Activated CD8-positive, alpha-beta T cell treated with anti-CD3 and anti-CD28 coated beads, Interleukin-2, amount 10 ng/mL, durations not matched to agents 7 days and 5 days (primary cell): ENCODE measurements at regions not wholly inside any gene's neighbourhood (a gene's known extent, or its start where the extent isn't known, plus 50 kb on each side); places are given as distances from the start of the nearest gene placed in this dataset.
"Not testable (repeated sequence)": the region's sequence is repeated elsewhere in the genome, so short reads cannot be mapped to it uniquely, and the experiment has no call there.

ENCODE experiments used
- ATAC-seq: fragments of 150-1000 bp; cut with Tn5 transposase; one replicate; pipeline ENCODE4 v1.10.0; 2021; ENCODE audit warnings: moderate library complexity
- CTCF ChIA-PET: fragments of 350-600 bp; sonication (Branson Sonifier 250); formaldehyde crosslinking; loops from one replicate; lab custom pipeline; 2021; ENCODE audit warnings: antibody characterized with exemption; lab: Charles Lee
- POLR2A ChIA-PET: fragments of 350-600 bp; sonication (Branson Sonifier 250); formaldehyde crosslinking; loops from one replicate; lab custom pipeline; 2021; ENCODE audit warnings: antibody characterized with exemption; lab: Charles Lee
- DNase-seq: peaks from one replicate; pipeline ENCODE4 v3.0.0-alpha.2; 2020
- H3K27ac Mint-ChIP-seq: one replicate; pipeline ENCODE4 v1.8.0; 2021; ENCODE audit warnings: mild to moderate bottlenecking, mixed read lengths
- H3K27me3 Mint-ChIP-seq: one replicate; pipeline ENCODE4 v1.8.0; 2021; ENCODE audit warnings: low read depth, mixed read lengths
- H3K36me3 Mint-ChIP-seq: one replicate; pipeline ENCODE4 v1.8.0; 2021; ENCODE audit warnings: low read depth, mixed read lengths
- H3K4me1 Mint-ChIP-seq: one replicate; pipeline ENCODE4 v1.8.0; 2021; ENCODE audit warnings: low read depth, mixed read lengths
- H3K4me3 Mint-ChIP-seq: one replicate; pipeline ENCODE4 v1.8.0; 2021; ENCODE audit warnings: mild to moderate bottlenecking, mixed read lengths
- H3K9me3 Mint-ChIP-seq: one replicate; pipeline ENCODE4 v1.8.0; 2022; ENCODE audit warnings: mixed read lengths; ENCODE audit not compliant: insufficient read depth

GRCh38 chrX:124426288-124427169 lies 80.2 kb downstream of the SH2D1A start:
- ATAC-seq: no peak
- no peak overlapping the region for H3K4me3 Mint-ChIP-seq

GRCh38 chrX:124433186-124433585 lies 86.8 kb downstream of the SH2D1A start:
- no peaks in the 10 kb centered on the region for H3K36me3 Mint-ChIP-seq
- H3K9me3 Mint-ChIP-seq: no peaks in the 10 kb centered on the region
- ChIA-PET CTCF (no interaction called here), POLR2A (no interaction called here)
- no peaks in the 10 kb centered on the region for H3K27me3 Mint-ChIP-seq
- no peak overlapping the region for H3K27ac Mint-ChIP-seq
- no peaks in the 10 kb centered on the region for H3K4me1 Mint-ChIP-seq
- no peak for ATAC-seq
- no peak for DNase-seq
- H3K4me3 Mint-ChIP-seq: no peak overlapping the region

More at GRCh38 chrX:124426288-124427169, 80.2 kb downstream of the SH2D1A start:
- H3K9me3 Mint-ChIP-seq: no peaks in the 10 kb centered on the region
- H3K27ac Mint-ChIP-seq: no peak overlapping the region
- no peaks in the 10 kb centered on the region for H3K36me3 Mint-ChIP-seq
- CTCF ChIA-PET: interaction anchor here (0.9 to 1.5 kb wide), 2 partner anchors 10 to 20 kb away, joined by 3 to 4 read pairs; no protein-coding TSS in a partner anchor
- POLR2A ChIA-PET: no interaction called here
- no peak for DNase-seq
- H3K27me3 Mint-ChIP-seq: no peaks in the 10 kb centered on the region
- H3K4me1 Mint-ChIP-seq: no peaks in the 10 kb centered on the region

- Mint-ChIP-seq H3K9me3 (no peaks in the 10 kb centered on the region), H3K27me3 (no peaks in the 10 kb centered on the region), H3K27ac (no peak overlapping the region), H3K4me3 (no peak overlapping the region), H3K36me3 (no peaks in the 10 kb centered on the region), H3K4me1 (no peaks in the 10 kb centered on the region)
- POLR2A ChIA-PET: interaction anchor here (0.6 kb wide), 1 partner anchor 79 kb away, joined by 3 read pairs; no protein-coding TSS in a partner anchor
- ATAC-seq (no peak), DNase-seq (no peak)
- CTCF ChIA-PET: no interaction called here
These were observed 89.3 kb downstream of the SH2D1A start for GRCh38 chrX:124435616-124436015.

GRCh38 chrX:124440695-124441094 lies 94.3 kb downstream of the SH2D1A start:
- no peaks in the 10 kb centered on the region for H3K27me3 Mint-ChIP-seq
- no peaks in the 10 kb centered on the region for H3K9me3 Mint-ChIP-seq
- CTCF ChIA-PET: no interaction called here
- peaks cover 5% of the 10 kb centered on the region for H3K4me1 Mint-ChIP-seq
- H3K27ac Mint-ChIP-seq: no peak overlapping the region
- no peaks in the 10 kb centered on the region for H3K36me3 Mint-ChIP-seq
- no peak for ATAC-seq
- H3K4me3 Mint-ChIP-seq: no peak overlapping the region
- POLR2A ChIA-PET: no interaction called here
- DNase-seq: no peak

- H3K27ac Mint-ChIP-seq: no peak overlapping the region
- ChIA-PET CTCF (no interaction called here), POLR2A (no interaction called here)
- H3K27me3 Mint-ChIP-seq: no peaks in the 10 kb centered on the region
- peaks cover 5% of the 10 kb centered on the region for H3K4me1 Mint-ChIP-seq
- H3K9me3 Mint-ChIP-seq: no peaks in the 10 kb centered on the region
- H3K36me3 Mint-ChIP-seq: no peaks in the 10 kb centered on the region
- H3K4me3 Mint-ChIP-seq: no peak overlapping the region
- ATAC-seq (no peak), DNase-seq (no peak)
These were observed 95.7 kb downstream of the SH2D1A start for GRCh38 chrX:124441971-124442590.

- POLR2A ChIA-PET: no interaction called here
- H3K27me3 Mint-ChIP-seq: no peaks in the 10 kb centered on the region
- ATAC-seq (no peak), DNase-seq (no peak)
- no peaks in the 10 kb centered on the region for H3K4me1 Mint-ChIP-seq
- CTCF ChIA-PET: no interaction called here
- H3K27ac Mint-ChIP-seq: no peak overlapping the region
- no peaks in the 10 kb centered on the region for H3K36me3 Mint-ChIP-seq
- H3K9me3 Mint-ChIP-seq: no peaks in the 10 kb centered on the region
- no peak overlapping the region for H3K4me3 Mint-ChIP-seq
These were observed 109.6 kb downstream of the SH2D1A start for GRCh38 chrX:124455966-124456365.

GRCh38 chrX:124459851-124460250 lies 113.5 kb downstream of the SH2D1A start:
- H3K27me3 Mint-ChIP-seq, ATAC-seq, POLR2A ChIA-PET, H3K9me3 Mint-ChIP-seq, CTCF ChIA-PET, H3K36me3 Mint-ChIP-seq, DNase-seq, H3K4me3 Mint-ChIP-seq, H3K4me1 Mint-ChIP-seq, H3K27ac Mint-ChIP-seq: not testable (repeated sequence)

GRCh38 chrX:124462931-124463330 lies 116.6 kb downstream of the SH2D1A start:
- Mint-ChIP-seq H3K27me3 (no peaks in the 10 kb centered on the region), H3K9me3 (no peaks in the 10 kb centered on the region), H3K27ac (no peak overlapping the region), H3K36me3 (no peaks in the 10 kb centered on the region), H3K4me1 (no peaks in the 10 kb centered on the region), H3K4me3 (no peak overlapping the region)
- DNase-seq (no peak), ATAC-seq (no peak)
- ChIA-PET POLR2A (no interaction called here), CTCF (no interaction called here)

- H3K4me1 Mint-ChIP-seq: no peaks in the 10 kb centered on the region
- H3K36me3 Mint-ChIP-seq: no peaks in the 10 kb centered on the region
- DNase-seq: no peak
- no peak for ATAC-seq
- ChIA-PET CTCF (no interaction called here), POLR2A (no interaction called here)
- H3K4me3 Mint-ChIP-seq: no peak overlapping the region
- no peaks in the 10 kb centered on the region for H3K27me3 Mint-ChIP-seq
- no peak overlapping the region for H3K27ac Mint-ChIP-seq
- H3K9me3 Mint-ChIP-seq: no peaks in the 10 kb centered on the region
These were observed 120.8 kb downstream of the SH2D1A start for GRCh38 chrX:124467202-124467601.

GRCh38 chrX:124475358-124475757 lies 129.0 kb downstream of the SH2D1A start:
- H3K4me3 Mint-ChIP-seq: no peak overlapping the region
- DNase-seq: no peak

GRCh38 chrX:124476562-124476961 lies 130.2 kb downstream of the SH2D1A start:
- CTCF ChIA-PET: no interaction called here
- Mint-ChIP-seq H3K4me3 (no peak overlapping the region), H3K9me3 (no peaks in the 10 kb centered on the region), H3K4me1 (no peaks in the 10 kb centered on the region), H3K36me3 (no peaks in the 10 kb centered on the region), H3K27me3 (no peaks in the 10 kb centered on the region), H3K27ac (no peak overlapping the region)
- DNase-seq (no peak), ATAC-seq (no peak)
- POLR2A ChIA-PET: no interaction called here

More at GRCh38 chrX:124475358-124475757, 129.0 kb downstream of the SH2D1A start:
- H3K4me1 Mint-ChIP-seq: no peaks in the 10 kb centered on the region
- H3K27me3 Mint-ChIP-seq: no peaks in the 10 kb centered on the region
- H3K27ac Mint-ChIP-seq: no peak overlapping the region
- ATAC-seq: no peak
- POLR2A ChIA-PET: no interaction called here
- CTCF ChIA-PET: no interaction called here
- no peaks in the 10 kb centered on the region for H3K36me3 Mint-ChIP-seq
- H3K9me3 Mint-ChIP-seq: no peaks in the 10 kb centered on the region

GRCh38 chrX:124478046-124478445 lies 131.7 kb downstream of the SH2D1A start:
- Mint-ChIP-seq H3K4me3 (no peak overlapping the region), H3K36me3 (no peaks in the 10 kb centered on the region), H3K4me1 (no peaks in the 10 kb centered on the region), H3K27ac (no peak overlapping the region), H3K9me3 (no peaks in the 10 kb centered on the region), H3K27me3 (no peaks in the 10 kb centered on the region)
- ChIA-PET CTCF (no interaction called here), POLR2A (no interaction called here)
- no peak for DNase-seq
- no peak for ATAC-seq
